GM12891 (cell line): ENCODE measurements at regions not wholly inside any gene's neighbourhood (a gene's known extent, or its start where the extent isn't known, plus 50 kb on each side); places are given as distances from the start of the nearest gene placed in this dataset.

Experiments
- PAX5 ChIP-seq: IDR thresholded peaks from 2 replicates; pipeline ENCODE4 v1.6.1; 2011; ENCODE audit warnings: low read length, moderate library complexity, mild to moderate bottlenecking; ENCODE audit not compliant: insufficient read depth, severe bottlenecking
- POLR2A ChIP-seq: IDR thresholded peaks from 2 replicates; pipeline ENCODE4 v1.6.1; 2011; ENCODE audit warnings: low read depth, low read length, control low read depth
- POLR2AphosphoS5 ChIP-seq: IDR thresholded peaks from 2 replicates; pipeline ENCODE4 v1.6.1; 2011; ENCODE audit warnings: low read depth, low read length, control low read depth
- SPI1 ChIP-seq: IDR thresholded peaks from 2 replicates; pipeline ENCODE4 v1.6.1; 2011; ENCODE audit warnings: low read depth, low read length, control low read depth
- TAF1 ChIP-seq: IDR thresholded peaks from 2 replicates; pipeline ENCODE4 v1.6.1; 2011; ENCODE audit warnings: low read depth, low read length, control low read depth

GRCh38 chr6:104251651-104252050, 608.1 kb downstream of the HACE1 start:
- no peak for TF ChIP-seq POLR2A
- TF ChIP-seq POLR2AphosphoS5: no peak
- TF ChIP-seq SPI1: no peak
- TF ChIP-seq PAX5: no peak
- no peak for TF ChIP-seq TAF1
